NB4 (cell line): ENCODE measurements at regions not wholly inside any gene's neighbourhood (a gene's known extent, or its start where the extent isn't known, plus 50 kb on each side); places are given as distances from the start of the nearest gene placed in this dataset.

Source experiments
- DNase-seq: peaks from one replicate; pipeline ENCODE4 v3.0.0; 2010; ENCODE audit warnings: low read depth
- H3K4me3 ChIP-seq: one replicate; pipeline ENCODE4 v1.5.1; 2011; ENCODE audit warnings: mild to moderate bottlenecking, low read depth, low read length, moderate library complexity
- CTCF ChIP-seq: IDR thresholded peaks from one replicate; pipeline ENCODE4 v1.5.1; 2012; ENCODE audit warnings: low read depth, low read length
- MYC ChIP-seq: IDR thresholded peaks from 2 replicates; pipeline ENCODE4 v1.6.1; 2011; ENCODE audit warnings: low read depth, low read length
- POLR2A ChIP-seq: IDR thresholded peaks from 2 replicates; pipeline ENCODE4 v1.6.1; 2011; ENCODE audit warnings: mild to moderate bottlenecking; ENCODE audit not compliant: insufficient read length; ENCODE audit errors: extremely low read depth
- TF ChIP-seq, protein P1 (sequence below): IDR thresholded peaks from 2 replicates; pipeline ENCODE4 v1.6.1; 2011; ENCODE audit warnings: low read depth, low read length

- DNase-seq: no peak
- no peak overlapping the region for H3K4me3 ChIP-seq
- TF ChIP-seq POLR2A (no peak), CTCF (no peak), MYC (no peak)
- TF ChIP-seq, protein P1, sequence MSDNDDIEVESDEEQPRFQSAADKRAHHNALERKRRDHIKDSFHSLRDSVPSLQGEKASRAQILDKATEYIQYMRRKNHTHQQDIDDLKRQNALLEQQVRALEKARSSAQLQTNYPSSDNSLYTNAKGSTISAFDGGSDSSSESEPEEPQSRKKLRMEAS: no peak
Observed at GRCh38 chr2:220949466-220949865, 622.6 kb downstream of the EPHA4 start.

- DNase-seq: no peak
- TF ChIP-seq, protein P1: no peak
- TF ChIP-seq POLR2A: no peak
- TF ChIP-seq CTCF: no peak
- TF ChIP-seq MYC: no peak
- H3K4me3 ChIP-seq: no peak overlapping the region
Observed at GRCh38 chr2:220955776-220956175, 616.3 kb downstream of the EPHA4 start.

- no peak for DNase-seq
- TF ChIP-seq POLR2A (no peak), MYC (no peak), CTCF (no peak)
- TF ChIP-seq, protein P1: no peak
- no peak overlapping the region for H3K4me3 ChIP-seq
Observed at GRCh38 chr2:220956429-220956828, 615.7 kb downstream of the EPHA4 start.

GRCh38 chr2:220959391-220959802 lies 612.7 kb downstream of the EPHA4 start:
- H3K4me3 ChIP-seq: no peak overlapping the region
- TF ChIP-seq POLR2A (no peak), MYC (no peak), CTCF (no peak)
- TF ChIP-seq, protein P1: no peak
- DNase-seq: no peak

DNA sequence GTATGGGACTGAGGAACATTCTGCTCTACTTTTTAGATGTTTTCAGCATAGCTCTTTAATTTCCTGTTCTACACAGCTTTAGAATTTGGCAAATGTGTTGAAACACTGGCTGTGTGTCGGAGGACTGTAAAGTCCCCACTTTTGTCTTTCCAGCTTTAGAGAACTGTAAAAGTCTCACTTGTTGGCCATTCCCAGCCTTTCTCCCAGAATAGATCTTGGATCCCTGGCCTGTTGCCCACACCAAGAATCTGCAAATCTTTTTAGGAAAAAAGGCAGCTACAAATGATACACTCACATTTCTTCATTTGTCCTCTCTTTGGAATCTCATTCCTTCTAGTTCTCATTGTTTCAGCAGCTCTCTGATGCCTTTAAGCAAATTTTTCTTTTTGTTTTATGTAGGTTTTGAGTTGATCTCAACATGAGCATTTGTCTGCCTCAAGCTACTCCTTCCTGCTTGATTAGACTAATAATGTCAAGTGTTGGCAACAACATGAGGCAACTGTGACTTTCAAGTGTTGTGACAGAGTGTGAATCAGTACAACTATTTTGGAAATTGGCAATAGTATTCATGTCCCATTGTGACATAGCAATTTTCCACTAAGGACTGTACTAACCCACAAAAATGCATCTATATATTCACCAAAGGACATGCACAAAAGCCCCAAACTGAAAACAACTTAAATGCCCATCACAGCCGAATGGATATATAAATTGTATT lies 610.8 kb downstream of the EPHA4 start:
- TF ChIP-seq MYC (no peak), CTCF (no peak), POLR2A (no peak)
- TF ChIP-seq, protein P1: no peak
- DNase-seq: no peak
- no peak overlapping the region for H3K4me3 ChIP-seq
